ENCODE measurements at regions not wholly inside any gene's neighbourhood (a gene's known extent, or its start where the extent isn't known, plus 50 kb on each side); places are given as distances from the start of the nearest gene placed in this dataset.

DNA sequence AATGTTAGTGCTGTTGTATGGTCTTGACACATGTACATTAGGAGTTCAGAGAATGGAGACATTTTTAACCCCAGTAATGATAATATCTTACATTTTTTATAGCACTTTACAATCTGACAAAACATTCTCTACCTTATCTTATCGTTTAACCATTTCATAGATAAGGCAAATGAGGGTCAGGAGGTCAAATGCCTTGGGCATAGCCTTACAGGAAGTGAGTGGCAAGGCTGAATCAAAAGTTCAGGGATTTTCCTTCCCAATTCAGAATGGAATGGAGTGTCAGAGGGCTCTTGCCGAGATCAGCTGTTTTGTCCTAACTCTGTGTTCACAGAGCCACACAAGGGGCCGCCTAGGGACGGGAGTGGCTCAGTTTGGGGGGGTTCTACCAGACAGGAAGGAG, 57.6 kb upstream of the AK4 start:
- TF ChIP-seq, protein P1, sequence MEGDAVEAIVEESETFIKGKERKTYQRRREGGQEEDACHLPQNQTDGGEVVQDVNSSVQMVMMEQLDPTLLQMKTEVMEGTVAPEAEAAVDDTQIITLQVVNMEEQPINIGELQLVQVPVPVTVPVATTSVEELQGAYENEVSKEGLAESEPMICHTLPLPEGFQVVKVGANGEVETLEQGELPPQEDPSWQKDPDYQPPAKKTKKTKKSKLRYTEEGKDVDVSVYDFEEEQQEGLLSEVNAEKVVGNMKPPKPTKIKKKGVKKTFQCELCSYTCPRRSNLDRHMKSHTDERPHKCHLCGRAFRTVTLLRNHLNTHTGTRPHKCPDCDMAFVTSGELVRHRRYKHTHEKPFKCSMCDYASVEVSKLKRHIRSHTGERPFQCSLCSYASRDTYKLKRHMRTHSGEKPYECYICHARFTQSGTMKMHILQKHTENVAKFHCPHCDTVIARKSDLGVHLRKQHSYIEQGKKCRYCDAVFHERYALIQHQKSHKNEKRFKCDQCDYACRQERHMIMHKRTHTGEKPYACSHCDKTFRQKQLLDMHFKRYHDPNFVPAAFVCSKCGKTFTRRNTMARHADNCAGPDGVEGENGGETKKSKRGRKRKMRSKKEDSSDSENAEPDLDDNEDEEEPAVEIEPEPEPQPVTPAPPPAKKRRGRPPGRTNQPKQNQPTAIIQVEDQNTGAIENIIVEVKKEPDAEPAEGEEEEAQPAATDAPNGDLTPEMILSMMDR (IDR thresholded peaks at IDR 0.05; ENCODE audit: borderline replicate concordance, control extremely low read depth, extremely low read depth, insufficient read depth, missing control alignments), result no peak
- in situ Hi-C loops (cut with MboI; ENCODE audit: low sequenced_read_pairs, unreplicated experiment), result no loop called here
- DNase-seq (ENCODE audit: low spot score), result no peak

DNA sequence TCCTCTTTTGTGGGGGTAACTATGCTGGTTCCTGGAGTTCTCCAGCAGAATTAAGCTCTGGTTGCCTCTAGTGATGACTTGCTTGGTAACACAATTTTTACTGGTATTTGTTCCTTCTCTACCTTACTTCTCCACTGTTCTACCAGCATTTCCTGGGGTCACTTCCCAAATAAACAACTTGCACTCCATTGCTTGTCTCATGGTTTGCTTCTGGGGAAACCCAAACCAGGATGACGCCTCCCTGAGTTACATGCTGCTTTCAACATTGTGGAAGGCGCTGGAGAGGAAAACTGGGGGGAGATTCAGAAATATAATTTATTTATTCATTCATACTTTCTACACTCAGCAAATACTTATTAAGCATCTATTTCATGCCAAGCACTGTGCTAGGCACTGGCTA, 55.3 kb upstream of the AK4 start:
- no peak for DNase-seq (ENCODE audit: low spot score)
- TF ChIP-seq, protein P1 (IDR thresholded peaks at IDR 0.05; ENCODE audit: borderline replicate concordance, control extremely low read depth, extremely low read depth, insufficient read depth, missing control alignments), result no peak
- in situ Hi-C loops (cut with MboI; ENCODE audit: low sequenced_read_pairs, unreplicated experiment), result no loop called here

DNA sequence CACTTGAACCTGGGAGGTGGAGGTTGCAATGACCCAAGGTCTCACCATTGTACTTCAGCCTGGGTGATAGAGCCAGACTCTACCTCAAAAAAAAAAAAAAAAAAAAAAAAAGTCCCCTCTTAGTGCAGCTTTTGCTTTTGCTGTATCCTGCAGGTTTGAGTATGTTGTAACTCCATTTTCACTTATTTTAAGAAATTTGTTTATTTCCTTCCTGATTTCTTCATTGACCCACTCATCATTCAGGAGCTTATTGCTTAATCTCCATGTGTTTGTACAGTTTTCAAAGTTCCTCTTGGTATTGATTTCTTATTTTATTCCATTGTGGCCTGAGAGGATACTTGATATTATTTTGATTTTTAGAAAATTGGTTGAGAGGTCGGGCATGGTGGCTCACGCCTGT, 50.9 kb upstream of the AK4 start:
- DNase-seq (ENCODE audit: low spot score), result no peak
- TF ChIP-seq, protein P1 (IDR thresholded peaks at IDR 0.05; ENCODE audit: borderline replicate concordance, control extremely low read depth, extremely low read depth, insufficient read depth, missing control alignments), result no peak
- in situ Hi-C loops (cut with MboI; ENCODE audit: low sequenced_read_pairs, unreplicated experiment), result no loop called here

Measured in GM13976 (cell line).